GM19328 (cell line): ENCODE measurements at regions not wholly inside any gene's neighbourhood (a gene's known extent, or its start where the extent isn't known, plus 50 kb on each side); places are given as distances from the start of the nearest gene placed in this dataset.
"Not testable (repeated sequence)": the region's sequence is repeated elsewhere in the genome, so short reads cannot be mapped to it uniquely, and the experiment has no call there.

Source experiments
- ATAC-seq: cut with Tn5 transposase; IDR thresholded peaks from one replicate; pipeline ENCODE4 v1.9.1; 2021; ENCODE audit warnings: mild to moderate bottlenecking, moderate library complexity; ENCODE audit not compliant: unreplicated experiment

GRCh38 chr13:90447034-90447733 is 900.3 kb upstream of the MIR17HG start:
- no peak for ATAC-seq

- ATAC-seq = no peak
Observed at GRCh38 chr13:90447734-90448101, 899.8 kb upstream of the MIR17HG start.

GRCh38 chr13:90448466-90449037 is 898.9 kb upstream of the MIR17HG start:
- ATAC-seq = no peak

DNA sequence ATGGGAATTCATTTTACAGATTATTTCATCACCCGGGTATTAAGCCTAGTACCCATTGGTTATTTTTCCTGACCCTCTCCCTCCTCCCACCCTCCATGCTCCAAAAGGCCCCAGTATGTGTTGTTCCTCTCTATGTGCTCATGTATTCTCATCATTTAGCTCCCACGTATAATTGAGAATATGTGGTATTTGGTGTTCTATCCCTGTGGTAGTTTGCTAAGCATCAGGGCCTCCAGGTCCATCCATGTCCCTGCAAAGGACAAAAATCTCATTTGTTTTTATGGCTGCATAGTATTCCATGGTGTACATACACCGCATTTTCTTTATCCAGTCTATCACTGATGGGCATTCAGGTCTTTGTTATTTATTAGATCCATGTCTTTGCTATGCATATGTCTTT is 894.1 kb upstream of the MIR17HG start:
- ATAC-seq = no peak

DNA sequence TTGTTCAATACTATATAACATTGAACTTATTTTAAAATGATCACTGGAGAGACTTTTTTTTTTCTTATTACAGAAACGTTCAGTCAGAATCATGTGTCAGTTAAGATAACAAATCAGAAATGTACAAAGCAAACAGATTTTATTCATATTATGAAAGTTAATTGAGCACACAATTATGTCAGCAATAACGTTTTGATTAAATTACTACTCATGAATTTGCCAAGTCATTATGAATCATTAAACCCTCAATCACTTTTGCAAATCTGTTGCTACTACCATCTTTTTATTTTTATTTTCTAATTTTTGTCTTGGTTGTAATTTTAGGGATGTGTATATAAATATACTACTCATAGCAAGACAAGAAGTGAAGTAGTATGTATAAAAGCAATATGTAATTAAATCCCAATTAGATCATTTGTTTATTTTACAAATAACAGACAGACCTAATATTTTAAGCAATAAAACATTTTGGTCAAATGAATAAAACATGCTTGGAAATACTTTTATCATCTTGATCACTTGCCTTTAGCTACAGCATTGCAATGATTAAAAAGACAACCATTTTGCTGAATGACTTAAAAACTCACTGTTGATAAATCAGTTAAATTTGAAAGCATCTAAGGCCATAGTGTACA is 893.4 kb upstream of the MIR17HG start:
- ATAC-seq = no peak

DNA sequence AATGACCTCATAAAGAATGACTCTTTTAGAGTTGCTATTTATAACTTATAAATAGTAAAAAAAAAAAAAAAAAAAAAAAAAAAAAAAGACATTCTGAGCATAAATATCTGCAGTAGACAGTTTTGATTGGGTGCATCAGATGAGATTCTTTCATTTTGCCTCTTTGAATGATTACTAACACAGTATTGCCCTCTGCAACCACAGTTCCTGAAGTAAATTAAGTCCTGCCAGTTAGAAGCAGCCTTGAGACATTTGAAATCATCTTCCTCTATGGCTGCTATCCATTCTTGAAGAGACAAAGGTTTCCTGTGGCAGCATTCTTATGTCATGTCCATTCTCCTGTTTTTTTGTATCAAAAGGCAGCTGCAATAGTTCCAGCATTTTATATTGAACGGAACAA is 892.4 kb upstream of the MIR17HG start:
- ATAC-seq = no peak

DNA sequence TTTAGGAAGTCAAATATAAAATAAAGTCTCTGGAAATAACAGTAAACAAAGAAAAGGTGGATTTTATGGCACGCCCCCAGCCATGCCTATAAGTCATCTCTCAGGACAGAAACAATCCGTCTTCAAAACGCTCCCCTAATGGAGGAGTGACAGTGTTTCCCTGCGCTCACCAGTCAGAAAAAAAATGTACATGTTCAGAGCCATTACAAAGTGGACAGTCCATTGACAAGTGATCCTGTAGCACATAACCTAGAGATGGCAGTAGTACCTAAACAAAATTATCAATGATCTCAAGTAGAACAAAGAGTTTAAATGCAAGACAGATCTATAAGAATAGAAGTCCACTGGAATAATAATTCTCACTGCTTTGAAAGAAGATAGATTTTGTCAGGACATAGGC is 891.7 kb upstream of the MIR17HG start:
- no peak for ATAC-seq

DNA sequence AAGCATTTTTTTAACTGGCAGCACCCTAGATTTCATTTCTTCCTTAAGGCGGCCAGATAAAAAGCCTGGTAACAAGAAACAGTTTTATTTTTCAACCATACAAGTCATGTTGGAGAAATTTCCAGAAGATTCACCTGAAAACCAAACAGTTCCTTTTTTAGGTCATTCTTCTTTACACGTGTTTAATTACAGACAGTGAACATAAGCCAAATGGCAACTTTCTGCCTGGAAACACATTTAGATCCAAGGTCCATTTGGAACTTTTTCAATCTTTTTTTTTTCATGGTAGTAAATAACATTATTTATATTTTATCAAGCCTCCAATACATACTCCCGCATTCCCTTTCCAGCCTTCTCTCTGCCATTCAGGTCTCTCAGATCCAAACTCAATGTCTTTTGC is 886.1 kb upstream of the MIR17HG start:
- no peak for ATAC-seq

DNA sequence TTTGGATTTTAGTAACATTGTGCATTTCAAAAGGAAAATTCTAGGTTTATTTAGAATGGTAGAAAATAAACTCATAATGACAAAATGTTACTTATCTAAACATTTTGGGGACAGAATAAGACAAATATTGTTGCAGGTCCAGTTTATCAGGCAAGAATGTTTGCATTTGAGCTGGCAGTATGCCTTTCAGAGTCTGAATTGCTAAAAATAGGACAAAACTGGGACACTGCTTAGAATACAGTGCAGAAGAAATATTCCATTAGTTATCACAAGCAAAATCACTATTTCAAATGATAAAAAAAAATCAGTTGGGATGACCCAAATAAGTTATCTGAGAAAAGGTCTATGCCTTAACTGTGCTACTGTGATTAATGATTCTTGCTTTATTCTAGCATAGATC is 870.3 kb upstream of the MIR17HG start:
- ATAC-seq = no peak

- no peak for ATAC-seq
Observed at GRCh38 chr13:90483906-90484305, 863.6 kb upstream of the MIR17HG start.

DNA sequence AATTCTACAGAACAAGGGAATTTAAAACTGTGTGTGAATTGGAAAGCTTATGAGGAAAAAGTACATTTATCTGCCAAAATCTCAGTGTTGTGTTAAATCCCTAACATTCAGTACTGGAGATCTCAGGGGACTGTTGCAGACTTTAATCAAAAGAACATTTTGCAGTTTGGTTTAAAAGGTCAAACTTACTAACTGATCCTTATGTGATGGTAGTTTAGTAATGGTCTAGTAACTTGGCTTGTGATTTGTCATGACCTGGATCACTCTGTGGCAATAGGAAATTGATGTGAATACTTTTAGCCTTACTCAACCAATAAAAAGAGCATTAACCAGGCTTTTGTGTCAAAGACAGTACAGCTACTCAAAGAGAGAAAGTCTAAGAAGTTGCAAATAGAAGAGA is 862.1 kb upstream of the MIR17HG start:
- no peak for ATAC-seq

DNA sequence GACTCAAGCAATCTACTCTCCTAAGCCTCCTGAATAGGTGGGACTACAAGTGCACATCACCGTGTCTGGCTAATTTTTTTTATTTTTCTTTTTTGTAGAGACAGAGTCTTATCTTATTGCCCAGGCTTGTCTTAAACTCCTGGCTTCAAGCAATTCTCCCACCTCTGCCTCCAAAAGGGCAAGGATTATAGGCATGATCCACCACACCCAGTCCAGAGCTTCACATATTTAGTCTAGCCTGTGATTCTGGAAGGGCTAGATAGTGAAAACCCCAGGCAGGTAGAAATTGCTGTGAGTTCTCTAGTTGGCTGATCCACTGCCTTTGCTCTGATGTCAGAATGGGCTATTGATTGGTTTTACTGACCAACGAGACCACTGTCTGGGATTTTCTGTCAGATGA is 854.6 kb upstream of the MIR17HG start:
- no peak for ATAC-seq

- ATAC-seq = no peak
Observed at GRCh38 chr13:90493667-90494066, 853.8 kb upstream of the MIR17HG start.

- not testable (repeated sequence) for ATAC-seq
Observed at GRCh38 chr13:90494849-90495248, 852.6 kb upstream of the MIR17HG start.

DNA sequence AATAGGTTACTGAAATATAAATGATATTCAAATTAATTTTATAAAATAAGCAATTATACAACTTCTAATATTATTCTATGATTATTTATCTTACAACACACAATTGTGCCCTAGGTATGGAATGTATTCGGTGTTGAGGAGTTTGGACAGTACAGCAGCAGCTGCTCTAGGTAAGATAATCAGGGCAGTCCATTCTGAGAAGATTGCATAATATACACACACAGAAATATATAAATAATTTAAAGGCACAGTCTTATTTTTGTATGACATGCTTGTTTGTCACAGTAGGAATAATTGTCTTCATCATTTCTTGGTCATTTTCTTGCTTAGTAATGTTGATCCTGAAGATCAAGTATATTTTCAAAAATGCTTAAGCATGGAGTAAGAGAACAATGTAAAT is 849.4 kb upstream of the MIR17HG start:
- no peak for ATAC-seq

- ATAC-seq = no peak
Observed at GRCh38 chr13:90498816-90499215, 848.7 kb upstream of the MIR17HG start.

DNA sequence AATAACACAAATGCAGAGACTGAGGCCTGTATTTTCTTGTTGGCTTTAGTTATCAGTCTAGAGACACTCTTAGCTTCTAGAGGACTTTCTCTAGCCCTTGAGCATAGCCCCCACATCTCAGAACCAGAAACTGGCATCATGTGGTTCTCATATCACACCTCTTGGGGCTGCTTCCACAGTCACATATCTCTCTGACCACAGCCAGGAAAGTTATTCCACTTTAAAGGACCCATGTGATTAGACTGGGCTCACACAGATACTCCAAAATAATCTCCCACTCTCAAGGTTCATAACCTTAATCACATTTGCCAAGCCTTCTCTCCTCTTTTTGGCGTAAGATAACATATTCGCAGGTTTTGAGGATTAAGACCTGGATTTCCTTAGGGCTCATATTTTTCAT is 846.9 kb upstream of the MIR17HG start:
- no peak for ATAC-seq

DNA sequence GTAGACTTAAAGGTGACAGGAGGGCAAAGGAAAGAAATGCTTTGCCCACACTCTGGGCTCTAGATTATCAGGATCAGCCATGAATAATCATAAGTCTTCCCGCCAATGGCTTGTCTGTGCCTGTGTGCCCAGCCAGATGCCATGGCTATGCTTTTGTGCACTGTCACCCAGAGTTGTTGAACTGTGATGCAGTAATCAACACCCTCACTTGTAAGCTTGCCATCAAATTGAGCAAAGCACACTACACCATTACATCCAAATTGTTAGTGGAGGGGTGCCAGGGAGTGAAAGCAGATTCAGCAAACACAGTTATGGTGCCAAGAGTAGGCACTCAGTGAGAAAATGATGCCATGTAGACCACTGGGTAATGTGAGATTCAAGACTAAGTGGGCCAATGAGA is 845.3 kb upstream of the MIR17HG start:
- no peak for ATAC-seq

- no peak for ATAC-seq
Observed at GRCh38 chr13:90502762-90503161, 844.7 kb upstream of the MIR17HG start.

GRCh38 chr13:90510319-90510718 is 837.2 kb upstream of the MIR17HG start:
- ATAC-seq = no peak

DNA sequence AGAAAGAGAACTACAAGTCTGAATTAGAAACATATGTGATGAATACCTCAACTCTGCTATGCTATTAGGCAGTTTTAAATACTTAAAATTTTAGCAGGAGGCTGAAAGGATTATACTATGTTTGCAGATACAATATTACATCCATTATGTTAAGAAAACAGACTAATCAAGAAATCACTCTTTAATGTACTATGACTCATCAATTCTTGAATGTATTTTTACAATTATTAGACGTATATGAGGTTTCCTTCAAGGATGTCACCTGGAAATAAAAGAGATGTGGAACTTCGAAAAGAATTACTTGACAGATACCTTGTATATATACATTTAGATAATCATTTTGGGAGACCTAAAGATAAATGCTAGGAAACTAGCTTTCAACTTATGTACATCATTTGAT is 835.6 kb upstream of the MIR17HG start:
- ATAC-seq = no peak

- ATAC-seq = not testable (repeated sequence)
Observed at GRCh38 chr13:90514712-90515111, 832.8 kb upstream of the MIR17HG start.

GRCh38 chr13:90518417-90518816 is 829.1 kb upstream of the MIR17HG start:
- ATAC-seq = no peak
